ENCODE measurements at regions not wholly inside any gene's neighbourhood (a gene's known extent, or its start where the extent isn't known, plus 50 kb on each side); places are given as distances from the start of the nearest gene placed in this dataset.

DNA sequence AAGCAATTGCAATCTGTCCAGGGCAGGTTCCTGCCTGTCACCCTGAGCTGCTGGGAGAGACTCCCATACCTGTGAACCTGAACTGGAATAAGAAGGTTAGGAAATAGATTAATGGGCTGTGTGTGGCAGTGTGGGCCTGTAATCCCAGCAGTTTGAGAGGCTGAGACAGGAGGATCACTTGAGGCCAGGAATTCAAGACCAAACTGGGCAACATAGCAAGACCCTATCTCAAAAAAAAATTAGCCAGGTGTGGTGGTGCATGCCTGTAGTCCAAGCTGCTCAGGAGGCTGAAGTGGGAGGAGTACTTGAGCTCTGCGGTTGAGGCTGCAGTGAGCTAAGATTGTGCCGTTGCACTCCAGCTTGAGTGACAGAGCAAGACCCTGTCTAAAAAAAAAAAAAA, 127.7 kb upstream of the DSEL start:
- Histone ChIP-seq H3K27ac (no peak overlapping the region), H3K9me3 (no peaks in the 10 kb centered on the region), H3K27me3 (no peaks in the 10 kb centered on the region), H3K4me1 (ENCODE audit: insufficient read depth) (no peaks in the 10 kb centered on the region), H3K36me3 (no peaks in the 10 kb centered on the region), H3K4me3 (no peak overlapping the region)
- TF ChIP-seq EP300 (IDR thresholded peaks at IDR 0.05), result no peak
- TF ChIP-seq CTCF (IDR thresholded peaks at IDR 0.05), result no peak
- no peak for TF ChIP-seq POLR2A (IDR thresholded peaks at IDR 0.05)
- WGBS, 3 donors, result 98 to 99% (median 98%) methylated on average over 2 of the region's 2 CpGs
- intact Hi-C loops (cut with DNase I), result no loop called here
- DNase-seq, result no peak

DNA sequence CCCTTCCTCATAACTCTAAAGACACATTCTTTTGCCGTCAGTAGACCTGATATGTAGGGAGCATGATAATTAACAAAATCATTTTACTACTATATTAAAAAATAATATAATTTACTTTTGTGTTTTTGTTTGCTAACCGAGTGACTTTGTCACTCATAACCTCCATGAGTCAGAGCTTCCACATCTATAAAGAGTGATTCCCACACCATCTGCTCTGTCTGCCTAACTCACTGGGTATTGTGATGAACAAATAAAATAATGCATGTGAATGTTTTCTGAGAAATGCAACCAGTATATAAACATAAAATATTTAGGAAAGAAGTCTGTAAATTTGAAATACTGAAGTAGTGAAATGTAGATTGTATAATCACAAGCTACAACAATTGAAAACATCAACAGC, 123.4 kb upstream of the DSEL start:
- intact Hi-C loops (cut with DNase I), result no loop called here

GRCh38 chr18:67636597-67637385, 120.3 kb upstream of the DSEL start:
- H3K4me3 ChIP-seq, result no peak overlapping the region
- TF ChIP-seq CTCF (IDR thresholded peaks at IDR 0.05) (no peak), POLR2A (IDR thresholded peaks at IDR 0.05) (no peak), EP300 (IDR thresholded peaks at IDR 0.05) (no peak)
- no peaks in the 10 kb centered on the region for H3K27me3 ChIP-seq
- H3K27ac ChIP-seq, result no peak overlapping the region
- no peaks in the 10 kb centered on the region for H3K4me1 ChIP-seq (ENCODE audit: insufficient read depth)
- no peaks in the 10 kb centered on the region for H3K9me3 ChIP-seq
- WGBS, 3 donors, result 93 to 95% (median 93%) methylated on average over 32 of the region's 32 CpGs
- intact Hi-C loops (cut with DNase I), result no loop called here
- no peaks in the 10 kb centered on the region for H3K36me3 ChIP-seq
- DNase-seq, result no peak

More for the DNA sequence above, 123.4 kb upstream of the DSEL start:
- Histone ChIP-seq H3K9me3 (no peaks in the 10 kb centered on the region), H3K4me3 (no peak overlapping the region), H3K36me3 (no peaks in the 10 kb centered on the region), H3K4me1 (ENCODE audit: insufficient read depth) (no peaks in the 10 kb centered on the region), H3K27me3 (no peaks in the 10 kb centered on the region), H3K27ac (no peak overlapping the region)
- DNase-seq, result no peak
- TF ChIP-seq POLR2A (IDR thresholded peaks at IDR 0.05), result no peak
- TF ChIP-seq EP300 (IDR thresholded peaks at IDR 0.05), result no peak
- TF ChIP-seq CTCF (IDR thresholded peaks at IDR 0.05), result no peak
- 74 to 83% (median 79%) methylated on average over 2 of the region's 2 CpGs for WGBS, 3 donors

- Histone ChIP-seq H3K4me3 (no peak overlapping the region), H3K9me3 (no peaks in the 10 kb centered on the region), H3K27me3 (no peaks in the 10 kb centered on the region), H3K27ac (no peak overlapping the region), H3K4me1 (ENCODE audit: insufficient read depth) (no peaks in the 10 kb centered on the region), H3K36me3 (no peaks in the 10 kb centered on the region)
- intact Hi-C loops (cut with DNase I), result no loop called here
- DNase-seq, result no peak
- TF ChIP-seq CTCF (IDR thresholded peaks at IDR 0.05) (no peak), EP300 (IDR thresholded peaks at IDR 0.05) (no peak), POLR2A (IDR thresholded peaks at IDR 0.05) (no peak)
- 47 to 54% (median 51%) methylated on average over 4 of the region's 4 CpGs for WGBS, 3 donors
Measured at GRCh38 chr18:67634631-67635338, 118.3 kb upstream of the DSEL start.

Measured in ovary (tissue), 7 donors.